ENCODE measurements at regions not wholly inside any gene's neighbourhood (a gene's known extent, or its start where the extent isn't known, plus 50 kb on each side); places are given as distances from the start of the nearest gene placed in this dataset.
"Not testable (repeated sequence)": the region's sequence is repeated elsewhere in the genome, so short reads cannot be mapped to it uniquely, and the experiment has no call there.

GRCh38 chr6:119942078-119942752 lies 592.7 kb upstream of the MAN1A1 start:
- DNase-seq = no peak

DNA sequence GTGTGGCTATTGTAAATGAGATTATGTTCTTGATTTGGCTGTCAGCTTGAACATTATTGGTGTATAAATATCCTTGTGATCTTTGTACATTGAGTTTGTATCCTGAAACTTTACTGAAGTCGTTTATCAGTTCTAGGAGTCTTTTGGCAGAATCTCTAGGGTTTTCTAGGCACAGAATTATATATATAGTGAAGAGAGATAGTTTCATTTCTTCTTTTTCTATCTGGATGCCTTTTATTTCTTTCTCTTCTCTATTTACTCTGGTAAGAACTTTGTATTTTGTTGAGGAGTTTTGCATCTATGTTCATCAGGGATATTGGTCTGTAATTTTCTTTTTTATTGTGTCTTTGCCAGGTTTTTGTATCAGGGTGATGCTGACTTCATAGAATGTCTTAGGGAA lies 589.2 kb upstream of the MAN1A1 start:
- DNase-seq = no peak

DNA sequence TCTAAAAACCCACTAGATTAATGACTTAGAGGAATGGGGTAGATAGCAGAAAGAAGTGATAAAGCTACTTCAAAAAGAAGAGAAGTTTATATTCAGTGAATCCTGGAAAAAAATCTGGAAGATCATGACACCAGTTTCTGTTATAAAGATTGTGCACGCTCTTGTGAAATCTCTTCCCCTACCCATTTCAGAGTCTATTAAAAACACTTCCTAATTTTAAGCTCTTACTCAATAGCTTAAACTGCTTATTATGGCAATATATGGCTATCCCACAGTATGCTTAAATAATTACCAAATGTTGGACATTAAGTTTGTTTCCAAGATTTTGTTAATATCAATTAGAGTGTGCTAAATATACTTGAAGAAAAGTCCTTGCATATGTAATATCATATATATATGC lies 585.3 kb upstream of the MAN1A1 start:
- DNase-seq = no peak

DNA sequence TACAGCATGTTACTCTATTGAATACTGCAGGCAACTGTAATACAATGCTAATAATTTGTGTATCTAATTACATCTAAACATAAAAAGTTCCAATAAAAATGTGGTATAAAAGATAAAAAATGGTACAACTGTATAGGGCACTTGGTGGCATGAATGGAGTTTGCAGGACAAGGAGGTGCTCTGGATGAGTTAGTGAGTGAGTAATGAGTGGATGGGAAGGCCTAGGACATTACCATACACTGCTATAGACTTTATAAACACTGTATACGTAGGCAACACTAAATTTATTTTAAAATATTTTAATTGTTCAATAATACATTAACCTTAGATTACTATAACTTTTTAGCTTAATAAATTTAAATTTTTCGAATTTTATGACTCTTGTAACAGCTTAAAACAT lies 579.6 kb upstream of the MAN1A1 start:
- no peak for DNase-seq

DNA sequence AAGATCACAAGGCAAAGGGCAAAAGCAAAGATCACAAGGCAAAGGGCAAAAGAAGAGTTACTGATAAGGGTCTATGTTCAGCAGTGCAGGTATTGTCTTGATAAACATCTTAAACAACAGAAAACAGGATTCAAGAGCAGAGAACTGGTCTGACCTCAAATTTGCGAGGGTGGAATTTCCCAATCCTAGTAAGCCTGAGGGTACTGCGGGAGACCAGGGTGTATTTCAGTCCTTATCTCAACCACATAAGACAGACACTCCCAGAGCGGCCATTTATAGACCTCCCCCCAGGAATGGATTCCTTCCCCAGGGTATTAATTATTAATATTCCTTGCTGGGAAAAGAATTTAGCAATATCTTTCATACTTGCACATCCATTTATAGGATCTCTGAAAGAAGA lies 575.3 kb upstream of the MAN1A1 start:
- not testable (repeated sequence) for DNase-seq

- no peak for DNase-seq
Observed at GRCh38 chr6:119922814-119923213, 573.3 kb upstream of the MAN1A1 start.

GRCh38 chr6:119921491-119922010 lies 572.0 kb upstream of the MAN1A1 start:
- DNase-seq = no peak

- no peak for DNase-seq
Observed at GRCh38 chr6:119917186-119917585, 567.6 kb upstream of the MAN1A1 start.

GRCh38 chr6:119915971-119916370 lies 566.4 kb upstream of the MAN1A1 start:
- no peak for DNase-seq

- DNase-seq = no peak
Observed at GRCh38 chr6:119908157-119908556, 558.6 kb upstream of the MAN1A1 start.

DNA sequence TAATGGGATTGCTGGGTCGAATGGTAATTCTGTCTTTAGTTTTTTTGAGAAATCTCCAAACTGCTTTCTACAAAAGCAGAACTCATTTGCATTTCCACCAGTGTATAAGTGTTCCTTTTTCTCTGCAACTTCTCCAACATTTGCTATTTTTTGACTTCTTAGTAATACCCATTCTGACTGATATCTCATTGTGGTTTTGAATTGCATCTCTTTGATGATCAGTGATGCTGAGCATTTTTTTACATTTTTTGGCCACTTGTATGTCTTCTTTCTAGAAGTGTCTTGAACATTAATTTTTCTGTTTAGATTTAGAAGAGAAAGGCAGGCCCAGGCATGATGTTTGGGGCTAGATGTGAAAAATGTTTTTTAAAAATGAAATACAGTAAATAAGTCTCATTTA lies 553.1 kb upstream of the MAN1A1 start:
- no peak for DNase-seq

DNA sequence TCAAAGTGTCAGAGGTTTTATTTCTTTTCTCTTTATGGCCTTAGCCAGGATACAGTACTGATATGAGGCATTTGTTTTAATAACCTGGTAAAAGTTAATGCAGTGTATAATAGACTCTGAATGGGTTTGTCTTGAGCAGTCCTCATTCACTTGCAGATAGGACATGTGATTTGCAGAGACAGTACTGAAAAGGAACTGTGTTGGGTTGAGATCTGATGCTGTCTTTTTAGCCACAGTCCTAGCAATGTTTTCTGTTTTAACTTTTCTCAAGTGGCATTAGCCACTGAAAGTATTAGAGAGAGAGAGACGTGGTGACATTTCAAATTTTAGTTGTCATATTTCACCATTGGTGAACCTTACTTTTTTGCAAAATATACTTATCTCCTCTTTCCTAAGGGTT lies 547.2 kb upstream of the MAN1A1 start:
- no peak for DNase-seq

GRCh38 chr6:119895626-119896025 lies 546.1 kb upstream of the MAN1A1 start:
- DNase-seq = no peak

DNA sequence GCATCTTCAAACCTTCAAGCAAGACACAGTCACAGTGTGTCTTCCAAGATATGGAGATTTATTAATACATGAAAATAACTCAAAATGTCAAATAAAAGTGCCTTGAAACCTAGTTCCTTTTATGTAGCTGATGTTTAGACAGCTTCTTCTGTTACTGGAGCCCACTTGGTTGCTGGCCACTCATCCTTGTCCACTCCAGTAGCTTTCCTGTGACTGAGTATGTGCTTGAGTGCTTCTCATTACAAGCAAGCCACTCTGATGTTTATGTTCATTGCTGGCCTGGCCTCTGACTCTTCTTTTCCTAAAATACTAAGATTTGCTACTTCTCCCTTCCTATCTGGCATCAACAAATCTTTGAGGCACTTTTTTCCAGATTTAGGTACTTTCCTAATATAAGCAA lies 545.2 kb upstream of the MAN1A1 start:
- no peak for DNase-seq

DNA sequence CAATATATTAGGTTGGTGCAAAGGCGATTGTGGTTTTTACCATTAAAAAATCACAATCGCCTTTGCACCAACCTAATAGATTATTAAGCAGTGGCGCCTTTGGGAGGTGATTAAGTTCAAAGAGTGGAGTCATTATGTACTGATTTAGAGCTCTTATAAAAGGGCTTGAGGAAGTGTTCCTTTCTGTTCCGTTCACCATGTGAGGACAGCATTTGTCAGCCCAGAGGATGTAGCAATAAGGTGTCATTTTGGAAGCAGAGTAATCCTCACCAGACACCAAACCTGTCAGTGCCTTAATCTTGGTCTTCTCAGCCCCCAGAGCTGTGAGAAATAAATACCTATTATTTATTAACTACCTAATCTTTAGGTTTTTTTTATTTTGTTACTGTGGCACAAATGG lies 542.1 kb upstream of the MAN1A1 start:
- no peak for DNase-seq

DNA sequence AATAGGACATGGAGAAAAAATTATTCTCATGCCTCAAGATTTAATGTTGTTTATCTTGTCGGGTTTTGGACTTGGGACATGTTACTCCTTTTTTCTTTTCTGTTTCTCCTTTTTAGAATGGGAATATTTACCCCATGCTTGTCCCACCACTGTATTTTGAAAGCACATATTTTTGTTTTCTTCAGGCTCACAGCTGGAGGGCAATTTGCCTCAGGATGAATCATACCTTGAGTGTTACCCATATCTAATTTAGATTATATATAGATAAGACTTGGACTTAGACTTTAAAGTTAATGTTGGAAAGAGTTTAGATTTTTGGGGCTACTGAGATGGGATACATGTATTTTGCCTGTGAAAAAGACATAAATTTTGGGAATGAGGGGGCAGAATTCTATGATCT lies 541.6 kb upstream of the MAN1A1 start:
- DNase-seq = no peak

DNA sequence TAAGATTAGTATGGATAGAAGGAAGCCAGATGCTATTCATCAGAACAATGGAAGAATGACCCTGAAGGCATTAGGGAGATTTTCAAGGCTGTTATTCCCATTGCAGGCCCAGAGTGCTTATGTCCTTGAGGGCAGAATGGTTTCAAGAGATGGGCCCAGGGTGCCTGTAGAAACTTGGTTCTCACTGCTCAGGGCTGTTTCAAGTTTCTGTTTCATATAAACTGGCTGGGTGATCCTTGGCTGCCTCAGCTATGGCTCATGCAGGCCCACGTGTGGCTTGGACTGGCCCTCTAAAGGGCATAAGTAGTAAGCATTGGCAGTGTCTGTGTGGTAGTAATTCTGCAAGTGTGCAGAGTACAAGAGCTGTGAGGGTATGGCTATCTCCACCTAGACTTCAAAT lies 540.9 kb upstream of the MAN1A1 start:
- DNase-seq = no peak

DNA sequence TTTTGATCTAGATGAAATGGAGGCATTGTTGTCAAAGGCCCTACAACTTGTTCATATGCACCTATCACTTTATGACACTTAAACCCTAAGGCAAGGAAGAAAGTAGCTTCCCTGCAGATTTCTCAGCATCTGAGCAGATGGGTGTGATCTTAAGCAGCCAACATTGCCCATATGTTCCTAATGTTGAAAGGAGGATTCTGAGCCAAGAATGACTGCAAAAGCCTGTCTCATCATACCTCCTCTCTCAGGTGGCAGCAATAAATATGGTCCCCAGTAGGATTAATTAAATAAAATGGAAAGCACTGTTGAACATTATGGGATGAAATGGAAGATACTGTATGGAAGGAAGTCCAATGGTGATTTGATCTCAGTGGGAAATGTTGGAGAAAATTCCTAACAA lies 538.1 kb upstream of the MAN1A1 start:
- DNase-seq = no peak

- DNase-seq = no peak
Observed at GRCh38 chr6:119881416-119881815, 531.9 kb upstream of the MAN1A1 start.

DNA sequence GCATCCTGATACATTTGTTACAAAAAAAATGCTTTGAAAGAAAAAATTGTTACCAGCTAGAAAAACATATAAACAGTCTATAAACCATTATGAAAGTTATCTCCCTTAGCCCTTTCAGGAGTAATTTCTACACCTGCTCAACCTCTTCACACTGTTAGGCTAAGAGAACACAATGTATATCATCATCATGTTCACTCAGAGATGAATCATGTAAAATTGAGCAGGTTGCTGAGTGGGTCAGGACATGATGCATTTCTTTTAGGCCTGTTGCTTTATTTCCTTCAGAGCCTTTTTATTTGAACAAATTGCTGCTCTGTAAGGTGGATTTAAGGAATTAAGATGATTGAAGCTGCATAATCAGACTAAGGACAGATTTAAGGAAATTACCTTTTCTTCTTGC lies 531.3 kb upstream of the MAN1A1 start:
- no peak for DNase-seq

DNA sequence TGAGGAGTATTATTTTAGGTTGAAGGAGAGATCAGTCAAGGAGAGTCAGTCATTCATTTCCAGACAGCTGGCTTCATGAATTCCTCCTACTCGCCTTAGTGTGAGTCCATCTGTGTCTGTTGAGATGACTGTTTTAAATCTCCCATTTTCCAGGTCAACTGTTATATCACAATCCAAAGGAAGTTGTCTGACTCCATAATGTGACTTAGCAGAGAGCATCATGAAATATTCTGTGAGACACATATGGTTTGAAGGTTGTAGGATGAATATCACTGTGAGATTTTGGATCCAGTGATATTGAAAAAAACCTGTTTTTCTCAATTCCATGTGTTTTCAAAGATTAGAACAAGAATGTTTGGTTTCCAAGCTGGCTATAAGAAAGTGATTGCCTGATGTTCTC lies 530.2 kb upstream of the MAN1A1 start:
- DNase-seq = no peak

DNA sequence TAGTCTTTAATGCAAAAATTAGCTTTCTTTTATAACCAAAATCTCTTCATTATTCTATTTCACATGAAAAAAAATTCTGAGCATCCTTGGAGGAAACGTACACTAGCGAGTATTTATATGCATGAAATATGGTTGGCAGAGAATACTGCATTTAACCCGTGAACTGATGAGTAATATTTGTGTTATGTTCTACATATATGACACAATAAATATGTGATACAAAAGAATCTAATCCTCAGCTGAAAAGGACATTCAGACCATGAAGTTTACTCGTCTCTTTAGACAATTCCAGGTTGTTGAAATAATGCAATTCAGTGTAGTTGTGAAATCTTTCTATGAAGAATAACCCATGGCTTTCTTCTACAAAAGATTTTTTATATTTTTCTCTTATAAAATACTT lies 524.8 kb upstream of the MAN1A1 start:
- no peak for DNase-seq

GRCh38 chr6:119873107-119873506 lies 523.5 kb upstream of the MAN1A1 start:
- no peak for DNase-seq

- no peak for DNase-seq
Observed at GRCh38 chr6:119871520-119871919, 522.0 kb upstream of the MAN1A1 start.
